Epithelial cell of esophagus (primary cell): ENCODE measurements at regions not wholly inside any gene's neighbourhood (a gene's known extent, or its start where the extent isn't known, plus 50 kb on each side); places are given as distances from the start of the nearest gene placed in this dataset.
"Not testable (repeated sequence)": the region's sequence is repeated elsewhere in the genome, so short reads cannot be mapped to it uniquely, and the experiment has no call there.

ENCODE experiments used
- DNase-seq: peaks from one replicate; pipeline ENCODE4 v3.0.0; 2010; ENCODE audit warnings: low read depth
- H3K4me3 ChIP-seq: 2 replicates; pipeline ENCODE4 v1.5.1; 2011; ENCODE audit warnings: mild to moderate bottlenecking, low read length, control low read depth
- TF ChIP-seq, protein P1 (sequence below): IDR thresholded peaks from 2 replicates; pipeline ENCODE4 v1.5.1; 2011; ENCODE audit warnings: low read depth, mild to moderate bottlenecking, low read length, control low read depth, inconsistent platforms; ENCODE audit not compliant: insufficient read depth; ENCODE audit errors: missing control alignments

DNA sequence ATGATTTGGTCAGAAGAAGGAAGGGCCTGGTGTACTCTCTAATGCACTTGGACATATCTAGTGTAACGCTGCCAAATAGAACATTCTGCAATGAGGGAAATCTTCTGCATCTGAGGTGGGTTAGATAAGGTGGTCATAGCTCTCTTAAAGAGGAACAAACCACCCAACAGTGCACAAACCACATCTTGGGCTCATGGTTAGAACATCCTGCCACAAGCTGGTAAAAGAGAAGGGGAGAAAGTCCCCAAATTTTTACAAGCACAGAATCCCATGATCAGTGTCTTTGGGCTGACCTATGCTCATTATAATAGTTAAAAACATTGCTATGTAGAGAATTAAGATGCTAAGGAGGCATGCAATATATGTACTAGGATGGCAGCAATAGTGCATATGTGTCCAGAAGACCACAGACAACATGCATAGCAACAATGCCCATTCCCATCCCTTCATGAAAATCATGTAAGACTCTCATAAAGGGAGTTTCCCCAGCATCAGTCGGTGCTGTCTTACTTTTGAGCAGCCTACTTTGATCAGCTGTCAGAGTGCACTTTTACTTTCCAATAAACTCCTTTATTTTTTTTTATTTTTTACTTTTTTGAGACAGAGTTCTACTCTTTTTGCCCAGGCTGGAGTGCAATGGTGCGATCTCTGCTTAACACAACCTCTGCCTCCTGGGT, 99.7 kb upstream of the SLC7A11 start:
- TF ChIP-seq, protein P1, sequence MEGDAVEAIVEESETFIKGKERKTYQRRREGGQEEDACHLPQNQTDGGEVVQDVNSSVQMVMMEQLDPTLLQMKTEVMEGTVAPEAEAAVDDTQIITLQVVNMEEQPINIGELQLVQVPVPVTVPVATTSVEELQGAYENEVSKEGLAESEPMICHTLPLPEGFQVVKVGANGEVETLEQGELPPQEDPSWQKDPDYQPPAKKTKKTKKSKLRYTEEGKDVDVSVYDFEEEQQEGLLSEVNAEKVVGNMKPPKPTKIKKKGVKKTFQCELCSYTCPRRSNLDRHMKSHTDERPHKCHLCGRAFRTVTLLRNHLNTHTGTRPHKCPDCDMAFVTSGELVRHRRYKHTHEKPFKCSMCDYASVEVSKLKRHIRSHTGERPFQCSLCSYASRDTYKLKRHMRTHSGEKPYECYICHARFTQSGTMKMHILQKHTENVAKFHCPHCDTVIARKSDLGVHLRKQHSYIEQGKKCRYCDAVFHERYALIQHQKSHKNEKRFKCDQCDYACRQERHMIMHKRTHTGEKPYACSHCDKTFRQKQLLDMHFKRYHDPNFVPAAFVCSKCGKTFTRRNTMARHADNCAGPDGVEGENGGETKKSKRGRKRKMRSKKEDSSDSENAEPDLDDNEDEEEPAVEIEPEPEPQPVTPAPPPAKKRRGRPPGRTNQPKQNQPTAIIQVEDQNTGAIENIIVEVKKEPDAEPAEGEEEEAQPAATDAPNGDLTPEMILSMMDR, result no peak
- no peak for DNase-seq

DNA sequence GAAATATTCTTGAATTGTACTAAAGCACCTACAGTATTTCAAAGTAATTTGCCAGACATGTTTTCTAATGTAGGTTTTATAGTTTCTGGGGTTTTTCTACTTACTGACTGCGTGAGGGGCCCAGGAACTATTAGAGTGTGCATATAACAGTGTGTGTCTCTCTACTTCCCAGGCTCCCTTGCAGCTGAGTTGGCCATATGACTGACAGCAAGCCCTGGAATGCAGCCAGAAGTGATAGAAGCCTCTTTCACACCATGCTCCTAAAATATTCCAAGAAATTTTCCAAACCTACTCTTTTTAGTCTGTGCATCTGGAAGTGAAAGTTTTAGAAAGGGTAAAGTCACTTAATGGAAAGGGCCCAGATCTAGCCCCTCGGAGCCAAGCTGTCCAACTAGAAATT, 96.7 kb upstream of the SLC7A11 start:
- TF ChIP-seq, protein P1, result no peak
- no peak overlapping the region for H3K4me3 ChIP-seq
- DNase-seq, result no peak

More for the DNA sequence above, 99.7 kb upstream of the SLC7A11 start:
- H3K4me3 ChIP-seq, result no peak overlapping the region

DNA sequence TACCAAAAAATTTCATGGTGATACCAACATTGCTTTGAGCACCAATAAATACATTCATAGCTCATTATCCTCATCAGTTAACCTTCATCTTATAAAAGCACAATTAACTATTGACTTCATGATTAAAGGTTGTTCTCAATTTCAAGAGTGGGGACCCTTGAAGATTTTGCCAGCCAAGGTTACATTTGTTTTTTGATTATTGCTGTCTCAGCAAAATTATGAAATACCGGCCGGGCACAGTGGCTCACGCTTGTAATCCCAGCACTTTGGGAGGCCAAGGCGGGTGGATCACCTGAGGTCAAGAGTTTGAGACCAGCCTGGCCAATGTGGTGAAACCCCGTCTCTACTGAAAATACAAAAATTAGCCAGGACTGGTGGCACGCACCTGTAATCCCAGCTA, 96.1 kb upstream of the SLC7A11 start:
- DNase-seq, H3K4me3 ChIP-seq: not testable (repeated sequence)

DNA sequence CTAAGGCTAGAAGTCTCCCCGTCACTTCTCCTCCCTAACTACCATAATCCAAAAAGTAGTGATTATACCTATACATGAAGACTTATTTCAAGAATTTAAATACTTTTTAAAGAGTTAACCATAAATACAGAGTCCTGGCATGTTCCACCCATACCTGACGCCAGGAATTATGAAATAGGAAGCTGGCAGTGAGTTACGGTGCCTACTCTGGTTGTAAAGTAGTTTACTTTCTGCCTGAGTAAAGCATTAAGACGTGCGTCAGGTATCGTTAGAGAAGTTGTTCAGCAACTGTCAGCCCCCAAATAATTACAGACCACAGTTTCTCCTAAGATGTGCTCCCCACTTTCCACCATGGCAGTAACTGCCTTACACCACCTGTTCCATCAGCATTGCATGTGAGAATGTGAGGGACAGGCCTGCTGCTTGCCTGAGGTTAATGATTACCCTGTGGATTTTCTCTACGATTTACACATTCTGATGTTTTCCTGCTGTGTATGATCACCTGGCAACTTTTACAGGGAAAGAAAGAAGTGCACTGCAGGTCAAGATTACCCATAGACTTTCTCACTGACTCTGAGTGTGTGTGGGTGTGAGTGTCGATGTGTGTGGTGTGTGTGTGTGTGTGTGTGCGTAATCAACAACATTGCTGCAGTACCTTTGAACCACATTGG, 92.3 kb upstream of the SLC7A11 start:
- TF ChIP-seq, protein P1, result no peak
- no peak for DNase-seq
- no peak overlapping the region for H3K4me3 ChIP-seq

DNA sequence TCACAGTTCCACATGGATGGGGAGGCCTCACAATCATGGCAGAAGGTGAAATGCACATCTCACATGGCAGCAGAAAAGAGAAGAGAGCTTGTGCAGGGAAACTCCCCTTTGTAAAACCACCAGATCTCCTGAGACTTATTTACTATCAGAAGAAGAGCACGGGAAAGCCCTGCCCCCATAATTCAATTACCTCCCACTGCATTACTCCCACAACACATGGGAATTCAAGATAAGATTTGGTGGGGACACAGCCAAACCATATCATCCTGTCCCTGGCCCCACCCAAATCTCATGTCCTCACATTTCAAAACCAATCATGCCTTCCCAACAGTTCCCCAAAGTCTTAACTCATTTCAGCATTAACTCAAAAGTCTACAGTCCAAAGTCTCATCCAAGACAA, 90.3 kb upstream of the SLC7A11 start:
- H3K4me3 ChIP-seq, DNase-seq: not testable (repeated sequence)

DNA sequence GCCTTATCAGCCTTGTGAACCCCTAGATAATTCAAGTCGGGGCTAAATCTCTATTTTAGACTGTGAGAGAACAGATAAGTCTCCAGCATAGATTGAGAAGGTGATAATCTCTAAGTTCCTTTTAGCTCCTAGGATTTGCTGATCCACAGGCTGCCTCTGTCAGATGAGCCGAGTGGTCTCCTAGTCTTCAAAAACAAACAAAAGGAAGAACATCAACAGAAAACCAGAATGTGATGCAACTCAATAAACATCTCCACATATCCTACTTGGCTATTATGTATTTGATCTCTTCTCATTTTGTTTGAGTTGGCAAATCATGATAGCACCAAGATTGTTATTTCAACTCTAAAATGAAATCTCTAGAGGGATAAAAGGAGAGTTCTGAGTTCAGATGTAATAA, 88.4 kb upstream of the SLC7A11 start:
- DNase-seq, result no peak
- H3K4me3 ChIP-seq, result no peak overlapping the region
- TF ChIP-seq, protein P1, result no peak

DNA sequence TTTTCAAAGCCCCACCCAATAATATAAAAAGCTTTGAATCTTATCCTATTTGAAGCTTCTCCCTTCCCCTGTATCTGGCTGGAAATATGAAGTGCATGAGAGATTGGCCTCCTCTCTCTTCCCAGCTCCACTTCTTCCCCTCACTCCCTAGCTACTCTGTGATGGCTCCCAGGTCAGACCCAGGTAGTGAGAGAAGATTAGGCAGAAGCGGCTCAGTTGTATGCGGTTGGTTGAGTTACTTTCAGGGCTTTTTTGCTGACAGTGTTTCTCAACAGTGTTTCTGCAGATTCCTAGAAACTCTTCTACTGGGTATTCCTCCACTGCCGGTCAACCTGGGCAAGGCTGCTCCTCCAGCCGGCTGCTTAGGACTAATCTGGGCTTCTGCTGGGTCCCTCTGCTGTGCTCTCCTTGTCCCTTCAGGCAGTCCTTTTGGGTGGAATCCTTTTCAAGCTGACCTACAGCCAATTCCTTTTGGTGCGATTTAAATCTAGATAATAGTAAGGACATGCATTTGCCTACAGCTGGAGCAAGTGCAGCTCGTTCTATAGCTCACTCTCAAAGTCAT, 87.4 kb upstream of the SLC7A11 start:
- TF ChIP-seq, protein P1, result no peak
- H3K4me3 ChIP-seq, result no peak overlapping the region

DNA sequence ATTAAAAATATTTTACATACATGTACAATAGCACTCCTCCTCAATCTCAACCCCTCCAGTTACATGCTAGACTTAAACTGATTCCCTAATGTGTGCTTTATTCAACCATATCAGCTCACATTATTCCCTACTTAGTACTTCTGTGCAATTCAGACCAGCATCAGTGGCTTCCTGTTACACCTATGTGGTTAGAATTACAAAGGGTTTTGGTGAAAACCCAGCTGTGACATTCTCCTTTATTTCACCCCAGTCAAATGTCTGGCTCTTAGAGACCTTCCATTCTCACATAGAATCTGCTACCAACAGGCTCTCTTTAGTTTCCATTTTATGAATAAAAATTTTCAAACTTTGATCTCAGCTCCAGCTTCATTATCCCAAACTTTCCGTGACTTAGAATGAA, 85.2 kb upstream of the SLC7A11 start:
- no peak overlapping the region for H3K4me3 ChIP-seq
- TF ChIP-seq, protein P1, result no peak
- DNase-seq, result no peak

More for the DNA sequence above, 87.4 kb upstream of the SLC7A11 start:
- no peak for DNase-seq
